NCI-H69 (cell line): ENCODE measurements at regions not wholly inside any gene's neighbourhood (a gene's known extent, or its start where the extent isn't known, plus 50 kb on each side); places are given as distances from the start of the nearest gene placed in this dataset.

Experiments
- DNase-seq: peaks from one replicate; lab custom pipeline; 2025; lab: John Stamatoyannopoulos, UW

DNA sequence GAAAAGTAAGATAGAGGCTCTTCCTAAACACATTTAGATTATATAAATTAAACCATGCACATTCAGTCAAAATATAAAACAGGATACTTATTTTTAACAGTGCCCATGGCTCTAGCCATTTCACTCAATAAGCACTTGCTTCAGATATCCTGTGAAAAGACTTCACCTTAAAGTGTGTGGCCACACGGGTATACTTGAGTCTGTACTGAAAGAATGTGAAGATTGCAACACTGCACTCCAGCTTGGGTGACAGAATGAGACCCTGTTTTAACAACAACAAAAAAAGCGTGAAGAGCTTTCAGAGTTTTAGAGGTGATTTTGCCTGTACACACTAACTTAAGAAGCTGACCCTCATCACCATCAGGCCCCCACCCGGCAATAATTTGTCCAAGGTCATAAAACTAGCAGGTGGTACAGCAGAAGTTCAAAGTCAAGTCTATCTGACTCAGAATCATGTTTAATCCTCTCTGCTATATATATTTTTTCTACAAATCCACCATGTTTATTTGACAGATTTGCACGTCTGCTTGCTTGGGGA is 203.5 kb upstream of the GUCY1A2 start:
- DNase-seq: no peak

DNA sequence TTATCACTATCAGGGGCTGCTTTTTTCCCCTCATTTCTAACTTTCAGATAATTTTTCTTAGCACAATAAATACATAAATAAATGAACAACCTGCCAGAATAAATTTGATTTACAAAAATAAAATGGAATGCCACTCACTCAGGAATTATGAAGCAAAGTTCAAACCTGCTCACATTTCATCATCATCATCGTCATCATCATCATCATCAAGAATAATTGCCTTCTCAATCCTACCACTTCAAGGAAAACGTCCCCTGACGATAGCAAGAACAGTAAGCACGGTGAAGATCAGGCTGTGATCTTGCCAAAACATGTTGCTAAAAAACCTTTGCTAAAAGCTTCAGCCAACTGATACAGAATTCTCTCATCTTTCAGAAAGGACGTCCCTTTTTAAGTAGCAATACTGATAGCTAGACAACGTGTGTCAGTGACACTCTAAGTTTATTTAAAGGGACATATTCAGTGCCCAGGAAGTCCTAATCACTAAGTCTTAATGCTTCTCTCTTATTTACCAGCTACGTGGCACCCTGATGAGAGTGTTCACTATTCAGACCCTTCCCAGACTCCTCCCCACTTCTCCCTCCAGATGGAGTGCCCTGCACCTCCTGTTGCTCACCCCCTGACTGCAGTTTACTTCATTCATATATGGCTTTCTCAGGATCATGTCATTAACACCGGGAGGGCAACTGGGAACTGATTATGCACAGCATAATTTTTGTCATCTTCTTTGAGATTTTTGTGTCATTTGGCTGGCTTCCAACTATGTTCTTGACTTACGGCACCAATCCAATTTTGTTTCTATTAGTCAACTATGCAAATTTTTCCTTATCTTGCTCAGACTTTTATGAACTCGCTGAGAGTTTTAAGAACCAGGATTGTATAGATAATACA is 200.1 kb upstream of the GUCY1A2 start:
- peak; percentile 93 for DNase-seq

DNA sequence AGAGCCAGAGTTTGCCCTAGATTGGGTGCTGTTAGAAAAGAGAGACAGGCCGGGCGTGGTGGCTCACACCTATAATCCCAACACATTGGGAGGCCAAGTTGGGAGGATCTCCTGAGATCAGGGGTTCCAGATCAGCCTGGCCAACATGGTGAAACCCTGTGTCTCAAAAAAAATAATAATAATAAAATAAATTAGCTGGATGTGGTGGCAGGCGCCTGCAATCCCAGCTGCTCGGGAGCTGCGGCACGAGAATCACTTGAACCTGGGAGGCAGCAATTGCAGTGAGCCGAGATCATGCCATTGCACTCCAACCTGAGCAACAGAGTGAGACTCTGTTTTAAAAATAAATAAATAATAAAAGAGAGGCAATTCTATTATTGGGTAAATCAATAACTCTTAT is 199.2 kb upstream of the GUCY1A2 start:
- no peak for DNase-seq

DNA sequence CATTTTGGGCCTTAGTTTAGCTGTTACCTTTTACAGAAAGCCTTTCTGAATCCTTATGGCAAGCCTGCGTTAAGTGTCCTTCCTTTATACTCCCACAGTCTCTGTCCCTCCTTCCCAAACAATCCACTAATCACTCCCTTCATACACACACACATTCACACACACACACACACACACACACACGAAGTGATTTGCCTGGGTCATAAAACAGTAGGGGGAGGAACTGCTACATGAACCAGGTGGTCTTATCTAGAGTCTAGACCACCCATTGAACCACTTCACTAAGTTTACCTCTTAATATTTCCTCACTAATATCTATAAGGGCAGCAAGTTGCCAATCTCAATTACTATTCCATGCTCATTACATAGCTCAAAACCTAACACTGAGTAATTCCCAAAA is 196.7 kb upstream of the GUCY1A2 start:
- DNase-seq: peak; percentile 66

DNA sequence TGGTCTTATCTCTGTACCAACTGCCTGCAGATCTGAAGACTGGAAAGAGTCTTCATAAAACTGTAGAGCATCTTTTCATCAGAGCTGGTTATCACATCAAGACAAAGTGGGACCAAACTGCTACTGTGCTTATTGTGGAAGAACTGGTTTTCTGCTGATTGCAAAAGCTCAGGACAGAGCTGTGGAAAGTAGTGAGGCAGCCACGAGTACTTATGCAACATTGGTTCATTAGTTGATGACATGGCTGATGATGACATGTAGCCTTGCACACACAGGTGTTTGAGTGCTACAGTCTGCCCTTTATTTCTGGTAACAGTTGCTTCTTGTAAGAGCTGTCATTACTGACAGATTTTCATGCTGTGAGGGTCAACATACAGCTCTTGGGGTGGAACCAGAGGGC is 185.4 kb upstream of the GUCY1A2 start:
- DNase-seq: peak; percentile 88

DNA sequence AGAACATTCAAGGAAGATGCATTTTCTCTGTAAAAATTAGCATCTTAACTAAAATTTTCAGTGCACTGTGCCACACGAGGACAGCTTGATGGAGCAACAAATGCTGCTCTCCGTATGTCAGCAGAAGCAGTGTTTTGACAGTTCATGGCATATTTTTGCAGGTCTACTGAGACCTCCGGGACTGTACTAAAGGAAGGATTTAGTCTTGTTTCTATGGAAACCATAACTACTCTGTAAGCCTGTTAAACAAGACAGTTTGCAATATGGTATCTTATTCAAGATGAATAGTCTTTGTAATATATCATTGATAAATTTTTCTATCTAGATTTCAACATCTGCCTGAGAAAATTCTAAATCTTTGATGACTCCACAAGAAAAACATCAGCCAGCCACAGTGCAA is 184.0 kb upstream of the GUCY1A2 start:
- peak; percentile 54 for DNase-seq

DNA sequence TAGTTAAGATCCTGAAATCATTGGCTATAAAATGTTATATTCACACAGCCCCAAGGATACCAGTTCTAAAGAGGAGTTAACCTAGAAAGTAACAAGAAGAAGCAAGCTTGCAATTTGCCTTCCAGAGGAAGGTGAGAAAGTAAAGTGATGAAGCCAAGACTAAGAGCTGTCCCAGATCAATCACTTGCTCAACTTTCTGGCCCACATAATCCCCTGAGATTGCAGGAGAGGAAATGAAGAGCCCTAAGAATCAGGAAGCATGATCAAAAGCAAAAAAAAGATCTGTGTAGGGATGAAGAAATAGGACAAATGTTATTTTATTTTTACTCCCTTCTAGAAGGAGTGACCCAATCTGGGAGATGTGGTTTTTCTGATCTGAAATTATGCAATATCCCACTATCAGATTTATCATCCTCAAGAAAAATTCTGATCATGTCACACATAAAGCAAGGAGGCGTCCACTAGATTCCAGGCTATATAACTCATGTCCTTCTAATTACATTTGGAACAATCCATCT is 180.3 kb upstream of the GUCY1A2 start:
- DNase-seq: no peak

DNA sequence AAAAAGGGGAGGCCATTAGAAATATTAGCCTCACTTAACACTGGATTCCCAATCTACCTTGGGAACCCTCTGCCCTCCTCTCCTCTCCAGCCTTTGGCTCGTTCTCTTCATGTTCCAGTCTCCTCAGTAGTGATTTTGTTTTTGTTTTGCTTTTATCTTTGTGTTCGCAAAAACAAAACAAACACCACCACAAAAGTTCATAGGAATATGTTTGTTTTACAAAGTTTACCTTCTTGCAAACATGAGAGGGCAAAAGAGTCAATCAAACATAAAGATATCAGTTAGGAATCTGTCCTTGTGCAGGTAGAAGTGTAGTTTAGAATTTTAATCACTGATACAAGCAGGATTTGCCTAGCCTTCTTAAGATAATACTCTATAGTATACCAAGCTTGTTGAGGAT is 179.7 kb upstream of the GUCY1A2 start:
- no peak for DNase-seq

DNA sequence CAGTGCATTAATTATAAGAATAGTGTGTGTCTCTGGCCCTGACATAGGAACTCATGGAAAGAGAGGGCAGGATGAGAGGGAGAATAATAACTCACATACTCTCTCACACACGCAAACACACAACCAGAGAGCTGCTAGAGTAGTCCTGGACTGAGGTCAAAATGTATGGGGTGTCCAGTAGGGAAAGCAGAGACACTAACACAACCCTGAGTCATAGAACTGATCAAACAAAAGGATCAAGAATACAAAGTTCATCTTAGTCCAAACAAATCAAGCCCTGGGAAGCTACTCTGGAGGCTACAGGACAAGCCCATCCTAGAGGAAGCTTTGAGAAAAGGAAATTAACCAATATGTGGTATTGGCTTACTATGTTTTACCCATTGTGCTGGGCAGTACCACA is 178.5 kb upstream of the GUCY1A2 start:
- no peak for DNase-seq

DNA sequence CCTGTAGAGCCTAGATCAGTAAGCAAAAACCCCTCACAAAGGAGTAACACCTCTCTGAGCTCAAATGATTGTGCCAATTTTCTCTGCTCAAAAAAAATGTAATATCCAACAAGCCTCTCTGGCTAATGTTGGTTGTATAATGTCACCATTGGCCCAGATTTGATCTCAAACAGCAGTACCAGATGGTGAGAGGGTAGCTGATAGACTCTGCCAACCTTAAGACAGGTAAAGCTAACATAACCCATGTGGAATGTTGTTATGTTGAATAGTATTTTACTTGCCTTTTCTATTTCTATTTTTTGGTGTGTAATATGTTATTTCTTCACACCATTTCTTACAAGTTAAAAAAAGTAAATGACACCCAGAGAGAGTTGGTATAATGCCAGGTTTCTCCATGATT is 166.7 kb upstream of the GUCY1A2 start:
- peak; percentile 9 for DNase-seq

DNA sequence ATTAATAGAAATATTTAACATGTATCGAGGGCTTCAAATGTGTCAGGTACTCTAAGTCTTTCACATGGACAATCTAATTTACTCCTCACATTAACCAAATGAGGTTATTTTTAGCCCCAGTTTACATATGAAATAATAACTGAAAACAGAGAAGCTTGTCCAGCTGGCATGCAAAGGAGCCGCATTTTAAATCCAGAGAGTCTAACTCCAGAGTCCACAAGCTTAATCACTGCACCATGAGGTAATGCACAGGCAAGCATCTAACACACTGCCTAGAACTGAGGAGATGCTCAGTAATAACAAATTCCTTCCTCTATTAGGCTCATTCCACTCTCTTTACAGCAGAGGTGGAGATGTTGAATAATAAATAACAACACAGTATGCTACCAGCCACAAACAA is 165.7 kb upstream of the GUCY1A2 start:
- DNase-seq: no peak

DNA sequence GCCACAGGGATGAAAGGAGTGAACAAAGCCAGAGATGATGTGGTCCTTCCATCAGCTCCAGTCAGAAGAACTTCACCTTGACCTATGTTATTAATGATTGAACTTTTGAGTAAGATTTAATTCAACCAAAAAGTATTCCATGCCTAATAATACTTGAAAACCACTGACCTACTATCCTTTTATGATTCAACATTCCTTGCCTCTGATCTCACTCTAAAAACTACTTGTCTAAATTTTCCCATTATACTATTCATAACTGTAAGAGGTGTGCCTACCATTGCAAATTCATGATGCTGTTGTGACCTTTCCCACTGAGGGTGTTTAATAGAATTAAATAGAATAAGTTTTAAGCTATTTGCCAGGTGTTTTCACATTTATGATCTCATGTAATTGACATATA is 164.7 kb upstream of the GUCY1A2 start:
- DNase-seq: no peak

DNA sequence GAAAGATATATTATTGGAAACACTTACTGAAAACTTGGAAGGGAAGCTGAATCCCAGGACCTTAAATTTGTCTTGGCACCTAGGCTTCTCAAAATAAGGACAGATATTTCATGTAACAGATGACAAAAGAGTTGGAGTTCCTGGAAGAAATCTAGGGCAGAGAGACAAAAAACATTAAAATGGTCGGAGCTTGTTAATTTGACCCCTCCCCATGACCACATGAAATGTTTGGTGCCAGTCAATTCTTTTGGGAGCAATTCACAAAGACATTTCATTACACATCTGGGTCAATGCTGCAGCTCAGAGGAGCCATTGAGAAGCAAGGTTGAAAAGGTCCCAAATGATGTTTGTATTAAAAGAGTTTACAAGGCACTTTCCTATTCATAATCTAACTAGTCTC is 162.0 kb upstream of the GUCY1A2 start:
- no peak for DNase-seq

DNA sequence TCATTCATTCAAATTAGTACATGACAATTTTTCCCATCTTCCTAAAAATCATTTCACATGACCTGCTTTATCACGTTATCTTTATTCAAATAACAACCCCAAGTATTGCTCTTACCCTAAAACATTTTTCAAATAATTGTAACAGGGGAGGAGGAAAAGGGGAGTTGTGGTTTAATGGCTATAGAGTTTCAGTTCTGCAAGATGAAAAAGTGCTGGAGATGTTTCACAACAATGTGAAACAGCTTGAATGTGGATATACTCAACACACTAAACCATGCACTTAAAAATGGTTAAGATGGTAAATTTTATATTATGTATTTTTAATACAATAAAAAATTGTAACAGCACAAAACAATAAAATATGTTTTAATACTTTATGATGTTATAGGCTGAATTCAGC is 161.6 kb upstream of the GUCY1A2 start:
- no peak for DNase-seq

DNA sequence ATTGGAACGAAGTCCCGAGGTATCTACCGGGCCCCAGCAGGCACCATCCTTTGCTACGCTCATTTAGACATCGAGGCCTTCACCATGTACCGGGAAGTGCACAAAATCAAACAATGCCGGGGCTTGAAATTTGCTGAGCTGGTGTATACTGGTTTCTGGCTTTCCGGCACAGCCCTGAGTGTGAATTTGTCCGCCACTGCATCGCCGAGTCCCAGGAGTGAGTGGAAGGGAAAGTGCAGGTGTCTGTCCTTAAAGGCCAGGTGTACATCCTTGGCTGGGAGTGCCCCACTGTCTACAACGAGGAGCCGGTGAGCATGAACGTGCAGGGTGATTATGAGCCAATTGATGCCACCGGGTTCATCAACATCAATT is 158.8 kb upstream of the GUCY1A2 start:
- no peak for DNase-seq

DNA sequence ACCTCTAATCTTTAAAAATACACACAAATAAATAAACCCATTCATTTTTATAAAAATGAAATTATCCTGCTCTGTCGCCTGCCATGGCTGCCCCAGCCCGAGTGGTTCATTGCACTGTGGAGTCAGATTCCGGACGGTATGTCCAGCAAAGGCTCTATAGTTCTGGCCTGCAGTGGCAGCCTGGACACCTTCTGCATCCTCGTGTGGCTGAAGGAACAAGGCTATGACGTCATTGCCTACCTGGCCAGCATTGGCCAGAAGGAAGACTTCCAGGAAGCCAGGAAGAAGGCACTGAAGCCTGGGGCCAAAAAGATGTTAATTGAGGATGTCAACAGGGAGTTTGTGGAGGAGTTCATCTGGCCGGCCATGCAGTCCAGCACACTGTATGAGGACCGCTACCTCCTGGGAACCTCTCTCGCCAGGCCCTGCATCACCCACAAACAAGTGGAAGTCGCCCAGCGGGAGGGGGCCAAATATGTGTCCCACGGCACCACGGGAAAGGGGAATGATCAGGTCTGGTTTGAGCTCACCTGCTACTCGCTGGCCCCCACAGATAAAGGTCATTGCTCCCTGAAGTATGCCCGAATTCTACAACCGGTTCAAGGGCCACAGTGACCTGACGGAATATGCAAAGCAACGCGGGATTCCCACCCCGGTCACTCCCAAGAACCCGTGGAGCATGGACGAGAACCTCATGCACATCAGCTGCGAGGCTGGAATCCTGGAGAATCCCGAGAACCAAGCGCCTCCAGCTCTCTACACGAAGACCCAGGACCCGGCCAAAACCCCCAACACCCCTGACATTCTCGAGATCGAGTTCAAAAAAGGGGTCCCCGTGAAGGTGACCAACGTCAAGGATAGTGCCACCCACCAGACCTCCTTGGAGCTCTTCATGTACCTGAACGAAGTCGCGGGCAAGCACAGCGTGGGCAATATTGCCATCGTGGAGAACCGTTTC is 158.2 kb upstream of the GUCY1A2 start:
- DNase-seq: no peak

DNA sequence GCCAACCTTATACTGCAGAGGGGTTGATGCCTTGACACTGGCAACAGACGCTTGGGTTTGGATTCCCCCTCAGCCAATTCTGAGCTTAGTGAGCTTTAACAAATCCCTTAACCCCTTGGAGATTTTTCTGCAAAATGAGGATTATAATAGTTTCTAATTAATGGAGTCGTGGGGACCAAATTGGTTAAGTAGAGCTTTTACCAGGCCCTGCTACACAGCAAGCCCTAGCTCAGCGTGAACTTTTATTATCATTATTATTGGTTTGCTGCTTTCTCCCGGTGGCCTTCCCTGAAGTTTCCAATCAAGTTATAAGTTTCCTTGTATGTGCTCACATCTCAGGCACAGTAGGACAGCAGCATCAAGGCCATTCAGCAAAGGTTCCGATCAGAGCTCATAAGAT is 156.6 kb upstream of the GUCY1A2 start:
- DNase-seq: no peak

DNA sequence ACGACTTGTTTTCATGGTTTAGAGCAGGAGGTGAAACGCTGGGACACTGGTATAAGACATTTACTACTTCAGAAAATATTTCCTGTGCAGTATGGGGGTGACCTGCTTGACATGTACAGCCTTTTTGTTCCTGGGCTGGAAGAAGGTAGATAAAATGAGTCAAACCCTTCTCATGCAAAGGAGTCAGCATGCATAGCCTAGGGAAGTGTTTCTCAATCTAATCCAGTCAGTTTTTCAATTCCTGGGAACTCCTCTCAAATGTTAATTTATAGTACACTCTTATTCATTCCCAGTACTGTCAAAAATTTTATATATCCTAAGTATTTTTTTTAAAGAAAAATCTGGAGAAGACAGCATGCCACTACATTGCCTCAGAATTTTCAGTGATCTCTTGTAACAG is 154.7 kb upstream of the GUCY1A2 start:
- no peak for DNase-seq

DNA sequence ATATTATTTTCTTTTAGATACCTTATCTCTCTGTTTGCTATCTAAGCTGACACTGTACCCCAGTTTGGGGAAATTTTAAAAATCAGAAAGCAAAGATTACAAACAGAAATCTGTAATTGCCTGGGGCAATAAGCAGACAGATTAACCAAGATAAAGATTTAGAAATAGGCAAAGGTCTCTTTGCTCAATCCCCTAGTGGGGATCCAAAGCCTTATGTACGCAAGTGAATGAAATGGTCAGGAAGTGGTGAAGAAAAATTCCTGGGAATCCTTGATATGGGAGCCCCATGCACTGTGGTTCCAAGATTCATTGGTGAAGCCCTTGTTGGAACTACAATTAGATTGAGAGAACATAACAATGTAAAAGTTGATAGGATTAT is 139.5 kb upstream of the GUCY1A2 start:
- DNase-seq: no peak

DNA sequence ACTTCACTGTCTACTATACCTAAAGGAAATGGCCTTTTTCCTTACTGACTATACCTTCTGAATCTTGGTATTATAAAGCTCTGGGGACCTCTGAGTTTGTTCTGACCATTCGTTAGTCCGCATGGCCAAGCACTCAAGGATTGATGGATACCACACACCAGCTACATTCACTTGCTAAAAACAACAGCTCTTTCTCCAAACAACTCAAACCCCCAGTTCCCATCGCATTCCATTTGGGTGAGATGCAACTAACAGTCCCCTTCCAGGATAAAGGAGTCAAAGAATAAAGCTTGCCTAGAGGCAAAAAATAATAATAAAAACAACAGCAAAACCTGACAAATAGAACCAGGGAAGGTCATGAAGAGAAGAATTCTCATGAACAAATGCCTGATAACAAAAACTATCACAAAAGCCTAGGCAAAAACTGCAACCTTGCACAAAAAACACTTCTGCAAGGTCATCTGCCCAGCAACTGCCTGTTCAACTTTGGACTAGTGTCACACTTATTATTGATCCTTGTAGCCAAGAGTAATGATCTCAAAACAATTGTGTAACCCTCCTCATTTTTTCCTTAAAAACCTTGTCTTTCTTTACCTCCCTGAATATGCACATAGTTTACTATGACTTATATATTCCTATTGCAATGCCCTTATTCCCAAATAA is 139.0 kb upstream of the GUCY1A2 start:
- no peak for DNase-seq

DNA sequence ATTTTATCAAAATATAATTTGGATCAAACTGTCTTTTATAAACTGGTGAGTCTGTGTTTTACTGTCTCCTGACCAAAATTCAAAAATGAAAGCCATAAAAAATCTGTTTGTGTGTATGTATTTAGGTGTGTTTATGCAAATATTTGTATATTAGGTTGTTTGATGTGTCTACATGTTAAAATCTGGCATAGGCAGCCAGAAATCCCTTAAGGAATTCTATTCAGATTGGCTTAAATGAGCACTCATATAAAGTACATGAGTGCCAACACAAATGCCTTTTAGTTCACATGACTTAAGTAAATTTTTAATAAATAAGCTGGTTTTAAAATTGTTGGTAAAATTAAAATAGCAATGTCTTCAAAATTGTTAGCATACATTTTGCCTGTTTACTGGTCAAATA is 133.3 kb upstream of the GUCY1A2 start:
- DNase-seq: no peak

DNA sequence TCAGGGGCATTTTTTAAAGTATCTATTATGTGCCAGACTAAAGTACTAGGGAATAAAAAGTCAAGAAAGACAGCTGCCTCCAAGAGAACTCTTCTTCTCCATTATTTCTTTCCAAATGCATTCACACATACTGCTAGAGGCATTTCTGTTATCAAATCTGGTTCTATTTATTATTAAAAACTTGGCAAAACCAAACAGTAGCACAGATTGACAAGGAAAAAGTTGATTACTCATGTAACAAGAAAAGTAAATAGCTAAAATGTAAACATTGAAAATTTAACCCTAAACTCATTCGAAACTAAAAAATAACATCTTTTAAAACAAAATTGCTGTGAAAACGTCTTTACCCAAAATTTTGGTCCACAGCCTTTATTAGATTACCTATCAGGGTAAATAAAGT is 132.9 kb upstream of the GUCY1A2 start:
- no peak for DNase-seq
